ENCODE measurements at regions not wholly inside any gene's neighbourhood (a gene's known extent, or its start where the extent isn't known, plus 50 kb on each side); places are given as distances from the start of the nearest gene placed in this dataset.
"Not testable (repeated sequence)": the region's sequence is repeated elsewhere in the genome, so short reads cannot be mapped to it uniquely, and the experiment has no call there.

DNA sequence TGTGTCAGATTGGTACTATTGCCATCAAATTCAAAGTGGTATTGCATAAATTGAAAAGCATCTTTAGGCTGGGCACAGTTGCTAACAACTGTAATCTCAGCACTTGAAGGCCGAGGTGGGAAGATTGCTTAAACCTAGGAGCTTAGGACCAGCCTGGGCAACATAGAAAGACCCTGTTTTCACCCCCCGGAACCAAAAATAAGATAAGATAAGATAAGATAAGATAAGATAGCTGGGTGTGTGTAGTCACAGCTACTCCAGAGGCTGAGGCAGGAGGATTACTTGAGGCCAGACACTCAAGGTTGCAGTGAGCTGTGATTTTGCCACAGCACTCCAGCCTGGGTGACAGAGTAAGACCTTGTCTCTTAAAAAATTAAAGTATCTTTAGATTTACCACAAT, 297.9 kb upstream of the SEMA6A start:
- Mint-ChIP-seq H3K27me3 (no peaks in the 10 kb centered on the region), H3K4me3 (no peak overlapping the region), H3K36me3 (ENCODE audit: low read depth) (no peaks in the 10 kb centered on the region), H3K4me1 (no peaks in the 10 kb centered on the region), H3K27ac (no peak overlapping the region)
- no peaks in the 10 kb centered on the region for H3K9me3 ChIP-seq (ENCODE audit: control insufficient read depth, low read length, poor library complexity, severe bottlenecking)
- DNase-seq (no peak), ATAC-seq (no peak)

DNA sequence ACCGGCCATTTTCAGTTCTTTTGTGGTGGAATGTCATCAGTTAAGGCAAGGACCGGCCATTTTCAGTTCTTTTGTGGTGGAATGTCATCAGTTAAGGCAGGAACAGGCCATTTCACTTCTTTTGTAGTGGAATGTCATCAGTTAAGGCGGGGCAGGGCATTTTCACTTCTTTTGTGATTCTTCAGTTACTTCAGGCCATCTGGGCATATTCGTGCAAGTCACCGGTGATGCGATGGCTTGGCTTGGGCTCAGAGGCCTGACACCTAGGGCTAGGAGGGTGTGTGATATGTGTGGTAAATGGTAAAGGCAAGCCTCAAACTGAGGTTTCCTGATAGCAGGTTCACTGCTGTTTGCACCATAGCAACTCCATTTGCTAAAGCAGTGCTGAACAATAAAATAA, 293.2 kb upstream of the SEMA6A start:
- H3K9me3 ChIP-seq (ENCODE audit: control insufficient read depth, low read length, poor library complexity, severe bottlenecking); DNase-seq; ATAC-seq; H3K36me3 Mint-ChIP-seq (ENCODE audit: low read depth); H3K4me1 Mint-ChIP-seq; H3K27ac Mint-ChIP-seq; H3K27me3 Mint-ChIP-seq; H3K4me3 Mint-ChIP-seq: not testable (repeated sequence)

DNA sequence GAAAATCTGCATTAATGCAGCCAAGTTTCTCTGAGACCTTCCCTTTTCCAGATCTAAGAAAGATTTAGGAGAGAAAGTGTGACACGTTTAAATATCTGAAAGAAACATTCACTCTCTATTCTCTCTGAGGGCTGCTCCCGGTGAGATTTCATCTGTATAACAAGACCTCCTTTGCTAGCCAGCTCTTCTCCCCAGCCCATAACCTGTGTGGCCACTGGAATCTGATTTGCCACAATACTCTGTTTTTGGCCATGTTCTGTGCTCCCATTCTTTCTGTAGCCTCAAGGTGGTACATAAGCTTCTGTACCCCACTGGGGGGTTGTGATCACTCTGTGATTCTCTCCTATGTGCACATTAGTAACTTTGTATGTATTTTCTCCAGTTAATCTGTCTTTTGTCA, 291.0 kb upstream of the SEMA6A start:
- Mint-ChIP-seq H3K27me3 (no peaks in the 10 kb centered on the region), H3K4me3 (no peak overlapping the region), H3K36me3 (ENCODE audit: low read depth) (no peaks in the 10 kb centered on the region), H3K4me1 (no peaks in the 10 kb centered on the region), H3K27ac (no peak overlapping the region)
- H3K9me3 ChIP-seq (ENCODE audit: control insufficient read depth, low read length, poor library complexity, severe bottlenecking) = no peaks in the 10 kb centered on the region
- ATAC-seq (no peak), DNase-seq (no peak)

DNA sequence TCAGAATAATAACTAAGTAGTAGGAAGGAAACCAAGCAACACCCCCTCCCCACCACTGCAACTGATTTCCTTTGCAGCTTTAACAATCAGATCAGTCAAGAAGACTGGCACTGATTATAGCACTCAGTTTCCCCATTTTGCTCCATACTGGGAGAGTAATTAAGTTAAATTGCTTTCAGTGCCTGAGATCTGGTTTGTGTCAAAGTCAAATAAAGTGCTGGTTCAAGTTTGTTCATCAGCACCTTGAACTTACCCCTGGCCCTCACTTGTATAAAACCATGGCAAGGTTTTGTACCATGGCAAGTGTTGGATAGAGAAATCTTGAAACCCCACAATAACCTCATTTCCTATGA, 290.2 kb upstream of the SEMA6A start:
- no peak for ATAC-seq
- Mint-ChIP-seq H3K27ac (no peak overlapping the region), H3K4me1 (no peaks in the 10 kb centered on the region), H3K27me3 (no peaks in the 10 kb centered on the region), H3K4me3 (no peak overlapping the region), H3K36me3 (ENCODE audit: low read depth) (no peaks in the 10 kb centered on the region)
- no peak for DNase-seq
- H3K9me3 ChIP-seq (ENCODE audit: control insufficient read depth, low read length, poor library complexity, severe bottlenecking) = no peaks in the 10 kb centered on the region

DNA sequence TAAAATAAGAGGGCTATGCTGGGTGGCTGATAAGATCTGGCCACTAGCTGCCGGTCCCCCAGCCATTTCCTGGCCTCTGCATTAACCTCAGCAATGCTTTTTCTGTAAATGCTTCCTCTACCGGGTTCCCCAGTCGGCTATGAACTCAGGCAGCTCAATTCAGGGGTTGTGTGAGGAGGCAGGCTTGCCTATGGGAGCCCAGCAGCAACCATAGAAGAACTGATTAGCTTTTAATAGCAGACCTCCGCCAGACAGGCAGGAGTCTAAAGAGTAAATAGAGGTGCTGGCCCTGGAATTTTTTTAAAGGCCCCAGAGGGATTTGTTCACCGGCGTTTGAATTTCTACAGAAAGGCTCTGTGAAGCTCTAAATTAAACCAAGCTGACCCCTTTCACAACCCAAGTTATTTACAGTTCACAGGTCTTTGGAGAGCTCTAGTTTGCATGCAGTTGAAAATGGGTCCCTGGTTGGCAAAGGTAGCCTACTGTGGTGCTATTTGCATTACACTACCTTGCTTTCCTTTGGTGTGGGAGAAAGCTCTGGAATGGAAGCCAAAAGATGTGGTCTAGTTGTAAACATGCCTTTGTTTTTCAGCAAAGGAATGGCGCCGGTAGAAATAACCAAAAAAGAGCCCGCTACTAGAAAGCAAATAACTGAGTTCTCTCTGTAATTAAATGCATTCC, 289.7 kb upstream of the SEMA6A start:
- Mint-ChIP-seq H3K27ac (no peak overlapping the region), H3K4me3 (no peak overlapping the region), H3K36me3 (ENCODE audit: low read depth) (no peaks in the 10 kb centered on the region), H3K4me1 (no peaks in the 10 kb centered on the region), H3K27me3 (no peaks in the 10 kb centered on the region)
- H3K9me3 ChIP-seq (ENCODE audit: control insufficient read depth, low read length, poor library complexity, severe bottlenecking) = no peaks in the 10 kb centered on the region
- DNase-seq = no peak
- no peak for ATAC-seq

DNA sequence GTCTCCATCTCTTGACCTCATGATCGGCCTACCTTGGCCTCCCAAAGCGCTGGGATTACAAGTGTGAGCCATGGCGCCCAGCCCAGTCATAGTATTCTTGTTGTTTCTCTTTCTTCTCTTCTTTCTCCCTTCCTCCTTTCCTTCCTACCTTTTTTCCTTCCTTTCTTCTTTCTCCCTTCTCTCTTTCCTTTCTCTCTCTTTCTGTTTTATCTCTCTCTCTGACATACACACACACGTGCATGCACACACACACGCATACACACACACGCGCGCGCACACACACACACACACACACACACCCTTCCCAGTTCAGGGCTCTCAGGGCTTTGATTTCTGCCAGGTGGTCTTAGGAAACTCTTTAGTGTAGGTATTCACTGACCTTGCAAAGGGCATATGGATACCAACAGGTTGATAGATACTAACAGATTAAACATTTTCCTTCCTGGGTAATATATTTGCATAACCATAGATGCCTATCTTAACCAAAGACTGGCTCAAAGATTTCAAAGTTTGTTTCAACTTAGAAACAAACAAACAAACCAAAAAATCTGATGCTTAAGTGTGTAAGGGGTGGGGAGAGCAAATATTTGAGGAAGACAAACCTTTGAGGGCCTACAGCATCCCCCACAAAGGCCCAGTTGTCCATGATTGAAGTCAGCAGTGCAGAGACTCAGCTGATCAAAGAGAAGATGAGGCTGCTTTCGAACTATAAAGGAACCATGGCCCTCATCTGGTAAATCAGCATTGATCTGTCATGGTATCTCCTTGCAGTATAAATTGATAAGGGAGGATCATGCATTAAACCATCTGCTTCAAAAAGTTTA, 288.2 kb upstream of the SEMA6A start:
- H3K36me3 Mint-ChIP-seq (ENCODE audit: low read depth) = no peaks in the 10 kb centered on the region

DNA sequence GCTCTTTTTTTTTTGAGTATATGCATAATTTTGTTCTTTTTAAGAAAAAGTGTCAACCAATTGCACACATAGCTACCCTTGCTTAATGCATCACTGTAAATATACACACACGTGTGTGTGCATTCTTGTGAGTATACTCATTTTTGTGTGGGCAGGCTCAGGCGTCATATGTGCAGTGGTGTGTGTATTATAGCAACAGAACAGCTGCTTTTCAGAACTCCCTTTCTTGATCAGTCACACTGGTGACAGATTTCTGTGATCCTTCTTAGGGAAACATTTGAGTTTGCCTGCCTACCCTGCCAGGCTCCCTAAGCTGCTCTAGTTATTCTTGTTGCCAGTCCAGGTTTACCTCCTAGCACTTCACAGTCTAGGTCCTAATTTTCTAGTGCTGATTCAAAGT, 287.0 kb upstream of the SEMA6A start:
- no peaks in the 10 kb centered on the region for H3K4me1 Mint-ChIP-seq
- H3K9me3 ChIP-seq (ENCODE audit: control insufficient read depth, low read length, poor library complexity, severe bottlenecking) = no peaks in the 10 kb centered on the region
- H3K36me3 Mint-ChIP-seq (ENCODE audit: low read depth) = no peaks in the 10 kb centered on the region
- no peak for DNase-seq
- no peak overlapping the region for H3K27ac Mint-ChIP-seq
- ATAC-seq = no peak
- H3K27me3 Mint-ChIP-seq = no peaks in the 10 kb centered on the region
- no peak overlapping the region for H3K4me3 Mint-ChIP-seq

More for the DNA sequence above, 288.2 kb upstream of the SEMA6A start:
- Mint-ChIP-seq H3K4me1 (no peaks in the 10 kb centered on the region), H3K27me3 (no peaks in the 10 kb centered on the region), H3K27ac (no peak overlapping the region), H3K4me3 (no peak overlapping the region)
- ATAC-seq = no peak
- no peaks in the 10 kb centered on the region for H3K9me3 ChIP-seq (ENCODE audit: control insufficient read depth, low read length, poor library complexity, severe bottlenecking)
- DNase-seq = no peak

DNA sequence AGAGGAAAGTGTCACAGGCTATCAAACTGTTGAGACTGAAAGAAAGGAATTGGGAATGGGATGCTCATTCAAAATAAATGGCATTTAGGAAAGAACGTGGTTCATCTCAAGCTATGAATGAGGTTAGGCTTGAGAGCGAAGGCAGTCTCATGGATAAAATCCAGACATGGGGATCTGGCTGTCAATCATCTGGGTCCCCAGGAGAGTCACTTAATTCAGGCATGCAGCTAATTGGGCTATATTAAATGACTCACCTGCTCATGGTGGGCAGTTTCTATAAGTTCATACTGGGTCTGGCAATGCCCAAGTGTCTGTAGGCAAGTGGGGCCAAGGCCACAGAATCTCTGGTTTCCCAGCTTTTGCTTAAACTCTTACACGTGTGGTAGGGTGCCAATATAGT, 286.5 kb upstream of the SEMA6A start:
- Mint-ChIP-seq H3K36me3 (ENCODE audit: low read depth) (no peaks in the 10 kb centered on the region), H3K4me1 (no peaks in the 10 kb centered on the region), H3K27me3 (no peaks in the 10 kb centered on the region), H3K4me3 (no peak overlapping the region), H3K27ac (no peak overlapping the region)
- ATAC-seq (no peak), DNase-seq (no peak)
- H3K9me3 ChIP-seq (ENCODE audit: control insufficient read depth, low read length, poor library complexity, severe bottlenecking) = no peaks in the 10 kb centered on the region

DNA sequence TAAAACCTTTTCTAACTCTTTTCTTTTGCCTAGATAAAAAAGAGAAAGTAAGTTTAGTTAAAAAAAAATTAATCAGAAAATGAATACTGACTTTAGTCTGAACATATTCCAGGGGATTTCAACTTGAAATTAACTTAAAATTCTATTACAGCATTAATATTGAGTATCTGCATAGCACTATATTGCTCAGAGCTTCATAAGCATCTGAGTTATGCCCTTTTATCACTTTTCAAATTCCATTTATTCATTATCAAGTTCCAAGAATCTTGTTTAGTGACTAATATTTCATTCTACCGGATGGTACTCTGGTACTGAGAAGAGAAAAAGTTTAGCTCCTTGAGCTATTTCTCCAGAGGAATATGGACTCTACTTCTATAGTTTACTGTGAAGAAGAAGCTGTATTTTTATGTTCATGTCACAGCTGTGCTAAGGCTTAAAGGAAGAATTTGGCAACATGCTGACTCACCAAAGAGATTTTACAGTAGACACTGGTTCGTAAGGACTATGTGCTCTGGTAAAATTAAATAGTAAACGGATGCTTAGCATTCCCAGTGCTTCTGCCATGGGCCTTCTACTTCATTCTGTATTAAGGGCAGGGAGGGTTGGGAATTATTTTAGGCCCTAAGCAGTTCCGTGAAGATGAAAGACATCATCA, 285.2 kb upstream of the SEMA6A start:
- DNase-seq (no peak), ATAC-seq (no peak)
- no peak overlapping the region for H3K27ac Mint-ChIP-seq
- H3K9me3 ChIP-seq (ENCODE audit: control insufficient read depth, low read length, poor library complexity, severe bottlenecking) = no peaks in the 10 kb centered on the region
- H3K4me3 Mint-ChIP-seq = no peak overlapping the region
- H3K27me3 Mint-ChIP-seq = no peaks in the 10 kb centered on the region
- H3K4me1 Mint-ChIP-seq = no peaks in the 10 kb centered on the region
- H3K36me3 Mint-ChIP-seq (ENCODE audit: low read depth) = no peaks in the 10 kb centered on the region

DNA sequence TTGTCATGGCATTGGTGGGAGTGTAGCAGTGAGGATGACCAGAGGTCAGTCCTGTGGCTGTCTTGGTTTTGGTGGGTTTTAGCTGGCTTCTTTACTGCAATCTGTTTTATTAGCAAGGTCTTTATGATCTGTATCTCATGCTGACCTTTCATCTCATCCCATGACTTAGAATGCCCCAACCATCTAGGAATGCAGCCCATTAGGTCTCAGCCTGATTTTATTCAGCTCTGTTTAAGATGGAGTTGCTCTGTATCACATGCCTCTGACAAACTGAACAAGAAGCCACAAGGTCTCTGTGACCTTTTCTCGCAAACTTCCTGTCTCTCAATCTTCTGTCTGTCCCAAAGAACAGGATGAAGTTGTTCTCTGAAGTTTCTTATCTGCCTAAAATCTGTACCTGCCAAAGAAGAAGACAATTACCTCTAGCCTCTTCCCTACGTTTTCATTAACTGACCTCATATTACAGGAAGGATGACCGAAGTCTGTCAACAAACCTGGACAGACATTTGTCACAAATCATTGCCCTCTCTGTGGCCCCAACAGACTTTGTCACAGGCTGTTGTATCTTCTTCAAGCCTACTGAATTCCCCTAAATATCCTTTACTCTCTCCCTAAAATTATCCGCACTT, 284.2 kb upstream of the SEMA6A start:
- Mint-ChIP-seq H3K27ac (no peak overlapping the region), H3K4me3 (no peak overlapping the region), H3K36me3 (ENCODE audit: low read depth) (no peaks in the 10 kb centered on the region), H3K27me3 (no peaks in the 10 kb centered on the region), H3K4me1 (no peaks in the 10 kb centered on the region)
- ATAC-seq (no peak), DNase-seq (no peak)
- no peaks in the 10 kb centered on the region for H3K9me3 ChIP-seq (ENCODE audit: control insufficient read depth, low read length, poor library complexity, severe bottlenecking)

DNA sequence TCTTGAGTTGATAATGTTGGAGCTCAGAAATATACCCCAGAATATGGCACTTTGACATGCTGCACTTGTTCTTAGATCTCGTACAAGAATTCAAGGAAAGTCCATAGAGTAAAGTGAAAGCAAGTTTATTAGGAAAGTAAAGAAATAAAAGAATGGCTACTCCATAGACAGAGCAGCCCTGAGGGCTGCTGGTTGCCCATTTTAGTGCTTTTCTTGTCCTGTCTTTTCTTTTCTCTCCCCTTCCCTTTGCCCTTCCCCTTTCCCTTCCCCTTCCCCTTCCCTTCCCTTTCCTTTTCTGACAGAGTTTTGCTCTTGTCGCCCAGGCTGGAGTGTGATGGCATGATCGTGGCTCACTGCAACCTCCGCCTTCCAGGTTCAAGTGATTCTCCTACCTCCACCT, 283.4 kb upstream of the SEMA6A start:
- ATAC-seq; H3K36me3 Mint-ChIP-seq (ENCODE audit: low read depth); DNase-seq; H3K4me3 Mint-ChIP-seq; H3K27me3 Mint-ChIP-seq; H3K4me1 Mint-ChIP-seq; H3K27ac Mint-ChIP-seq; H3K9me3 ChIP-seq (ENCODE audit: control insufficient read depth, low read length, poor library complexity, severe bottlenecking): not testable (repeated sequence)

DNA sequence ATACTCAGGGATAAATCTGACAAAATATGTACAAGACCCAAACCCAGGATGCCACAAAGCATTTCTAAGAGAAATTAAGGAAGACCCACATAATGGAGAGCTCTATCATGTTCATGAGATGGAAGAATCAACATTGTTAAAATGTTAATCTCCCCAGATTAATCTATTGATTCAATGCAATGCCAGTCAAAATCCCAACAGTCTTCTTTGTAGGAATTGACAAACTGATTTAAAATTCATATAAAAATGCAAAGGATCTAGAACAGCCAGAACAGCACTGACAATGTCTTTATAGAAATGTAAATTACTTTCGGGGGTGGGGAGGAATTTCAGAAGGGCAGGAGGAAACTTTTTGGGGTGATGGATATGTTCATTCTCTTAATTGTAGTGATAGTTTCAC, 281.6 kb upstream of the SEMA6A start:
- no peaks in the 10 kb centered on the region for H3K36me3 Mint-ChIP-seq (ENCODE audit: low read depth)
- no peaks in the 10 kb centered on the region for H3K27me3 Mint-ChIP-seq
- ATAC-seq (no peak), DNase-seq (no peak)
- no peak overlapping the region for H3K4me3 Mint-ChIP-seq
- no peaks in the 10 kb centered on the region for H3K4me1 Mint-ChIP-seq
- no peak overlapping the region for H3K27ac Mint-ChIP-seq
- H3K9me3 ChIP-seq (ENCODE audit: control insufficient read depth, low read length, poor library complexity, severe bottlenecking) = no peaks in the 10 kb centered on the region

DNA sequence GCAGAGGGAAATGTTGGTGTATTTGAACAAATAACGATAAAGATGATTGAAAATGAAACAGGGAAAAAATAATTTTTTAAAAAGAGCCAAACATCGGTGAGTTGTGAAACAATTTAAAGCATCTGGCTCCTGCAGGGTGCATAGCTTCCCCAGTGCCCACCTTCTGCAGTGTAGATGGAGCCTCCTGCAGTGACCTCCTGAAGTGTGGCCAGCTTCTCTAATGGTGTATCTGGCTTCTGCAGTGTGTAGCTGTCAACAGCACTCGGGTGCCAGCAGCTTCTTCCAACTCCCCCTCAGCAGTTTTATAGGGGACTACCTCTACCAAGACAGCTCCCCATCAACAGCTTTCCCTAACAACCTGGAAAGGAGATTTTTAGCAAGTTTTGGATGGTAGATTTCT, 279.4 kb upstream of the SEMA6A start:
- Mint-ChIP-seq H3K4me1 (no peaks in the 10 kb centered on the region), H3K4me3 (no peak overlapping the region), H3K27ac (no peak overlapping the region), H3K27me3 (no peaks in the 10 kb centered on the region), H3K36me3 (ENCODE audit: low read depth) (no peaks in the 10 kb centered on the region)
- ATAC-seq (no peak), DNase-seq (no peak)
- no peaks in the 10 kb centered on the region for H3K9me3 ChIP-seq (ENCODE audit: control insufficient read depth, low read length, poor library complexity, severe bottlenecking)

All from T-helper 17 cell (primary cell).